ENCODE measurements at regions not wholly inside any gene's neighbourhood (a gene's known extent, or its start where the extent isn't known, plus 50 kb on each side); places are given as distances from the start of the nearest gene placed in this dataset.

DNA sequence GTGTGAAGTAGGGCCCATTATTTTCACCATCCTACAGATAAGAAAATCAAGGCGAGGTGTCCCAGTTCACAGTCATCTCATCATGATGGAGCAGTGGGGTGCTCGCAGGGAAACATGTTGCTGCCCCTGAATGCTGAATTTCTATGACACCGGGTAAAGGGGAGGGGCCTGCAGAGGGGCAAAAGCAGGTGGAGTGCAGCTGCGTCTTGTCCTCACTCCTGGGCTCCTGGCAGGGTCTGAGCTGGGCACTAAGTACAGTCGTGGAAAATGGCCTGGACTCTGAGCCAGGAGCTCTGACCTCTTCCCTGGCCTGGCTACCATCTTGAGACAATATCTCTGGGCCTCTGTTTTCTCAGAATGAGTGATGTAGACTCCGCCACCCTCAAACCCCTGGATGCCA lies 253.1 kb upstream of the PITRM1 start:
- DNase-seq (ENCODE audit: insufficient read length, low spot score), result no peak
- TF ChIP-seq, protein P1, sequence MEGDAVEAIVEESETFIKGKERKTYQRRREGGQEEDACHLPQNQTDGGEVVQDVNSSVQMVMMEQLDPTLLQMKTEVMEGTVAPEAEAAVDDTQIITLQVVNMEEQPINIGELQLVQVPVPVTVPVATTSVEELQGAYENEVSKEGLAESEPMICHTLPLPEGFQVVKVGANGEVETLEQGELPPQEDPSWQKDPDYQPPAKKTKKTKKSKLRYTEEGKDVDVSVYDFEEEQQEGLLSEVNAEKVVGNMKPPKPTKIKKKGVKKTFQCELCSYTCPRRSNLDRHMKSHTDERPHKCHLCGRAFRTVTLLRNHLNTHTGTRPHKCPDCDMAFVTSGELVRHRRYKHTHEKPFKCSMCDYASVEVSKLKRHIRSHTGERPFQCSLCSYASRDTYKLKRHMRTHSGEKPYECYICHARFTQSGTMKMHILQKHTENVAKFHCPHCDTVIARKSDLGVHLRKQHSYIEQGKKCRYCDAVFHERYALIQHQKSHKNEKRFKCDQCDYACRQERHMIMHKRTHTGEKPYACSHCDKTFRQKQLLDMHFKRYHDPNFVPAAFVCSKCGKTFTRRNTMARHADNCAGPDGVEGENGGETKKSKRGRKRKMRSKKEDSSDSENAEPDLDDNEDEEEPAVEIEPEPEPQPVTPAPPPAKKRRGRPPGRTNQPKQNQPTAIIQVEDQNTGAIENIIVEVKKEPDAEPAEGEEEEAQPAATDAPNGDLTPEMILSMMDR (IDR thresholded peaks at IDR 0.05; ENCODE audit: insufficient read depth, missing control alignments), result no peak
- FAIRE-seq, result no peak

DNA sequence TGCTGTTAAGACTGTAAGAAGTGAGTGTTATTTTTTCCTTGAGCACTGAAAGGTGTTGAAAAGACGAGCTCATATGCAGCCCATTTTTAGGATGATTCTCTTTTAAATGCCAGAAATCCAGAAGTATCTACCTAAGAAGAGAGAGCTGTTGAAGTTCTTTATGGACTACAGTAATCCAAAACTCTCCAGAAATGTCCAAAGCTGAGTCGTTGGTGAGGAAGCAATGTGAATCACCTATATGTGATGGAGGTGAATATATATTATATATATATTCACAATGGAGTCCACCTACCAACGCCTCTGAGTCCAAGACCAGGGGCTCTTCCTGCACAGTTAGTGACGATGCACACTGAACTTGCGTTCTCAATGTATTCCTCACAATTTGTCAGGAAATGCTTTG lies 252.7 kb upstream of the PITRM1 start:
- no peak for FAIRE-seq
- DNase-seq (ENCODE audit: insufficient read length, low spot score), result no peak
- TF ChIP-seq, protein P1 (IDR thresholded peaks at IDR 0.05; ENCODE audit: insufficient read depth, missing control alignments), result no peak

DNA sequence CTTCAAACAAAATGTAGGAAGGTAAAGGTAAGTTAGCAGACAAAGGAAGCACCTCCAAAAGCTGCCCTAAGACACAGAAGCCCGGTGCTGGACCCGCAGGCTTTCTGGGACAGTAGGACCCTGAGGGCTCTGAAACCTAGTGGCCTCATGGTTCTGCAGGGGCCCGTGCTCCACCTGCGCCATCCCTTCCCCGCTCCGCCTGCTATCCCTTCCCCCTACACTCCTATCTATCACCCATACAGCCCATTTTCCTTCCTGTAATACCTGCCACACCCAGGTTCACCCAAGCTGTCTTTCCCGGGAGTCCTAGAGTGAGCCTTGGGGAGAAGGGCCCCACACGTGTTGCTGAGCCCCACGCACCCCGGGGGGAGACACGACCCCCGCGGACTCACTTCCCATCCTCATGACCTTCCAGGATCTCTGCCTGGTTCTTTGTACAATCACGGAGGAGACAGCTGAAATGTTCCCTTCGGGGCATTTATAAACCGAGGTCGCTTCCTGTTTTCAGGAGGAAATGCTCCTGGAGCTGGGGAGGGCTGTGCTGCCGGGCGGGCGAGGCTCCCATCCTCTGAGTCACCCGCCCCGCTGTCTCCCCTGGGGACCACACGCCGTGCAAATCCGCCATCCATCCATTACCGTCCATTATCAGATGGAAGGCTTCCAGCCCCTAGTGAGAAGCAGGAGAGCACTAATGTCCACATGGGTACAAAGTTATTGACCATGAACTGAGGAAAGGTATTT lies 251.7 kb upstream of the PITRM1 start:
- FAIRE-seq (no peak), DNase-seq (ENCODE audit: insufficient read length, low spot score) (no peak)
- TF ChIP-seq, protein P1 (IDR thresholded peaks at IDR 0.05; ENCODE audit: insufficient read depth, missing control alignments), result no peak

DNA sequence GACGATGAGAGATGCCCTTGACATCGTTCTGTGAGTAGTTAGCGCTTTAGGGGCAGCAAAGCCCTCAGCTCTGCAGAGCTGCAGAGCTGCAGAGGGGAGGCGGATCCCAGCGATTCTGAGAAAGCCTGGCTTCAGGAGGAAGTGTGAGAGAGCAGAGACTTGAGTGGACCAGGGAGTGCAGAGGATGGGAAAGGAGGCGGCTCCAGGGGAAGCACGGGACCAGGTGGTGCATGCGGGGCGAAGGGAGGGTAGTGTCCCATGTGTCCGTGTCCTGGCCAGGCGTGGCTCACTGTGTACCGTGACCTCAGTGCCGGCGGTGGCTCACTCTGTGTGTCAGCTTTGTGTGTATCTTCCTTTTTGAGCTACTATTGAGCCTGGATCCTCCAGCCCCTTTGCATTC lies 250.8 kb upstream of the PITRM1 start:
- no peak for FAIRE-seq
- TF ChIP-seq, protein P1 (IDR thresholded peaks at IDR 0.05; ENCODE audit: insufficient read depth, missing control alignments), result no peak

DNA sequence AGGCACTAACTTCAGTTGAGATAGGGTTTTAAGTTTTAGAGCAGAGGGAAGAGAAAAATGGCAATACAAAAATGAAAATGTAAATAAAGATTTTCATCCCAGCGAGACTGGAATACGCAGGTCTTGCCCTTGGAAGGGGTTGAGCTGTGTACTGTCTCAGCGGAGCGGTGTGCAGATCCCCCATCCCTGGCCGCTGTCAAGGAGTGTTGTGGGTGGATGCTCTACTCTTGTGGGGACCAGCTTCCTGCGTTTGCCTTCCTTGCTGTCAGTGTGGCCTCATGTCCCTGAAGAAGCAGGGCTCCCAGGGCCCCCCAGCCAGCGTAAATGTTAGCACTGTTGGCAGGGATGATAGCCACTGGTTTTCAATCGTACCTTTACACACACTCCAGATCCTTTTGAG lies 249.7 kb upstream of the PITRM1 start:
- DNase-seq (ENCODE audit: insufficient read length, low spot score) (no peak), FAIRE-seq (no peak)
- TF ChIP-seq, protein P1 (IDR thresholded peaks at IDR 0.05; ENCODE audit: insufficient read depth, missing control alignments), result no peak

More for the DNA sequence above, 250.8 kb upstream of the PITRM1 start:
- DNase-seq (ENCODE audit: insufficient read length, low spot score), result no peak

DNA sequence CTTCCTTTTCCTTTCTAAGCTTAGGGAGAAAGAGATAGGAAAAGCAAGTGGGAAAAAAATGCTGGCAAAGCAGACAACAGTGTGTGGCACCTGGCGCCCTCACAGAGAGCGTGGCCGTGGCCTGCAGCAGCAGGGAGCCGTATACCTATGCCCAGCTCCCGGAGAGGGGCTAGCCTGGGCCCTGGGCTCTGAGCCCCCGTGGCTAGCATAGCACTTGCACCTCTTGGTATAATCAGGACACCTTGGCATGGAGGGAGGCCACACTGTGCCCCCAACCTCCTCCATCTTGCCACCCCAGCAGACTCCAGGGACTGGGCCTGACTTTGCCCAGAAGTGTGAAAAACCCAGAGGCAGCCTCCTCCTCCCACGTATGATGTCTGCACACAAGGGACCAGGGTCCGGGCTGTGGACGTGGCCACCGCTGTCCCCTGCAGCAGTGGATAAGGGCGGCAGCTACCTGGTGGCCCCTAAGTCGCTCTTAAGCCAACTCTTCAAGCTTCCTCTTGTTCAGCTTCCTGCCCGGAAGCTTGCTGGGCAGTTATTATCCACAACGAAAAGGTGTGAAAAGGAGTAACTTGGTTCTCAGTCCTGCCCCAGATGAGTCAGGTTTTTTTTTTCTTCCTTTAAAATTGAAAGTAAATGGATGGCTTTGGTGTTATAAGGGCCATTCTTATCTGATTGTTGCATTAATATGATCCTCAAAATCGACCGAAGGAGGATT lies 249.1 kb upstream of the PITRM1 start:
- FAIRE-seq (no peak), DNase-seq (ENCODE audit: insufficient read length, low spot score) (no peak)
- TF ChIP-seq, protein P1 (IDR thresholded peaks at IDR 0.05; ENCODE audit: insufficient read depth, missing control alignments), result no peak

Measured in D721Med (cell line).